Smooth muscle cell (in vitro differentiated cells): ENCODE measurements at regions not wholly inside any gene's neighbourhood (a gene's known extent, or its start where the extent isn't known, plus 50 kb on each side); places are given as distances from the start of the nearest gene placed in this dataset.

ENCODE experiments used
- DNase-seq: peaks from one replicate; lab custom pipeline; 2025; ENCODE audit not compliant: unreplicated experiment; lab: John Stamatoyannopoulos, UW
- H2AFZ ChIP-seq: fragments of 200-600 bp; sonication (generic); 2 replicates; pipeline ENCODE4 v1.6.0; 2016; ENCODE audit warnings: antibody characterized with exemption, low read depth, mild to moderate bottlenecking
- H3F3A ChIP-seq: fragments of 200-600 bp; sonication (generic); 2 replicates; pipeline ENCODE4 v1.6.0; 2017; ENCODE audit warnings: antibody characterized with exemption, low read depth
- H3K27ac ChIP-seq: fragments of 200-600 bp; sonication (generic); 2 replicates; pipeline ENCODE4 v1.5.1; 2016; ENCODE audit warnings: low read depth, mild to moderate bottlenecking
- H3K27me3 ChIP-seq: fragments of 200-600 bp; sonication (generic); 2 replicates; pipeline ENCODE4 v1.6.1; 2016; ENCODE audit warnings: low read depth, mild to moderate bottlenecking
- H3K36me3 ChIP-seq: fragments of 200-600 bp; sonication (generic); 2 replicates; pipeline ENCODE4 v1.5.1; 2016; ENCODE audit warnings: low read depth
- H3K4me1 ChIP-seq: fragments of 200-600 bp; sonication (generic); 2 replicates; pipeline ENCODE4 v1.5.1; 2016; ENCODE audit warnings: low read depth
- H3K4me2 ChIP-seq: fragments of 200-600 bp; sonication (generic); 2 replicates; pipeline ENCODE4 v1.6.0; 2016; ENCODE audit warnings: mild to moderate bottlenecking
- H3K4me3 ChIP-seq: fragments of 200-600 bp; sonication (generic); 2 replicates; pipeline ENCODE4 v1.5.1; 2016; ENCODE audit warnings: mild to moderate bottlenecking
- H3K79me2 ChIP-seq: fragments of 200-600 bp; sonication (generic); 2 replicates; pipeline ENCODE4 v1.6.0; 2016; ENCODE audit warnings: low read depth, mild to moderate bottlenecking
- H3K9ac ChIP-seq: fragments of 200-600 bp; sonication (generic); 2 replicates; pipeline ENCODE4 v1.6.0; 2016; ENCODE audit warnings: low read depth
- H3K9me3 ChIP-seq: fragments of 200-600 bp; sonication (generic); replicated peaks from 2 replicates; pipeline ENCODE4 v1.5.1; 2016; ENCODE audit warnings: low read depth
- H4K20me1 ChIP-seq: fragments of 200-600 bp; sonication (generic); 2 replicates; pipeline ENCODE4 v1.6.0; 2016; ENCODE audit warnings: low read depth
- WGBS: methylation state at CpG from one replicate; pipeline ENCODE4 v1.1.7; 2016; ENCODE audit warnings: low lambda C conversion rate; 5-methylcytosine and 5-hydroxymethylcytosine counted together
- TF ChIP-seq, protein P1 (sequence below): fragments of 200-600 bp; sonication (generic); IDR thresholded peaks from 2 replicates; pipeline ENCODE4 v1.5.1; 2017; ENCODE audit warnings: borderline replicate concordance, mild to moderate bottlenecking, antibody characterized with exemption; ENCODE audit not compliant: insufficient read depth, poor library complexity, severe bottlenecking

DNA sequence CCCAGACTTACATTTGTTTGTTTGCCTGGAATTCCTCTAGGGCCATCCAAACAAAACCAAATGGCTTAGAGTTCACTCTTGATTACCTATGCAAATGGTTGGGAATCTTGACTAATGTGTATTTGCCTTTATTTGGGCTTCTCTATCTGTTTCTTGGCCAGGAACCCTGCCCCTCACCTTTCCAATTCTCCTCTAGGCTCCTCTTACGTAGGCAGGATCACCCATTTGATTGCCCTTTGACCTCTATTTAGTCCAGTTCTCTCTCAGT is 123.0 kb upstream of the DYRK2 start:
- 100% methylated on average over 1 of the region's 1 CpG for WGBS
- Histone ChIP-seq H3K9ac (no peak overlapping the region), H3K79me2 (no peaks in the 10 kb centered on the region), H3F3A (peaks cover 11% of the 10 kb centered on the region), H4K20me1 (no peaks in the 10 kb centered on the region), H2AFZ (no peak overlapping the region), H3K4me3 (no peak overlapping the region), H3K4me2 (no peak overlapping the region), H3K27me3 (no peaks in the 10 kb centered on the region), H3K27ac (no peak overlapping the region), H3K4me1 (peaks cover 13% of the 10 kb centered on the region), H3K36me3 (no peaks in the 10 kb centered on the region), H3K9me3 (no peaks in the 10 kb centered on the region)
- TF ChIP-seq, protein P1, sequence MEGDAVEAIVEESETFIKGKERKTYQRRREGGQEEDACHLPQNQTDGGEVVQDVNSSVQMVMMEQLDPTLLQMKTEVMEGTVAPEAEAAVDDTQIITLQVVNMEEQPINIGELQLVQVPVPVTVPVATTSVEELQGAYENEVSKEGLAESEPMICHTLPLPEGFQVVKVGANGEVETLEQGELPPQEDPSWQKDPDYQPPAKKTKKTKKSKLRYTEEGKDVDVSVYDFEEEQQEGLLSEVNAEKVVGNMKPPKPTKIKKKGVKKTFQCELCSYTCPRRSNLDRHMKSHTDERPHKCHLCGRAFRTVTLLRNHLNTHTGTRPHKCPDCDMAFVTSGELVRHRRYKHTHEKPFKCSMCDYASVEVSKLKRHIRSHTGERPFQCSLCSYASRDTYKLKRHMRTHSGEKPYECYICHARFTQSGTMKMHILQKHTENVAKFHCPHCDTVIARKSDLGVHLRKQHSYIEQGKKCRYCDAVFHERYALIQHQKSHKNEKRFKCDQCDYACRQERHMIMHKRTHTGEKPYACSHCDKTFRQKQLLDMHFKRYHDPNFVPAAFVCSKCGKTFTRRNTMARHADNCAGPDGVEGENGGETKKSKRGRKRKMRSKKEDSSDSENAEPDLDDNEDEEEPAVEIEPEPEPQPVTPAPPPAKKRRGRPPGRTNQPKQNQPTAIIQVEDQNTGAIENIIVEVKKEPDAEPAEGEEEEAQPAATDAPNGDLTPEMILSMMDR, result no peak
- no peak for DNase-seq

DNA sequence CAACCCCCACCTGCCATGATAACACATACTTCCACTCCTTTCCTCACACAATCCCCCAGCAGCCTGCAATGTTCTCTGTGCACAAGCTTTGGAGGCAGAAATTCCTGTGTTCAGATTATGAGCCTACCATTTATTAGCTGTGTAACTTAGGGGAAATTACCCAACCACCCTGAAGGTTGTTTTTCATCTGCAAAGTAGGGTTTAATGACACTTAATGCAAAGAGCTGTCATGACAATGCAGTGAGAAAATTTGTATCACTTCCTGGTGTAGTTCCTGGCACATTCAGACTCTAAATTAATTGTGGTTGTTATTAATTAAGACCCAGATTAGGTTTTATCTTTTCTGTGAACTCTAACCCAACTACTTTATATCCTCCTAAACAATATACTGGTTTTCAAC is 122.4 kb upstream of the DYRK2 start:
- H3K27me3 ChIP-seq, result no peaks in the 10 kb centered on the region
- no peaks in the 10 kb centered on the region for H3K9me3 ChIP-seq
- peaks cover 8% of the 10 kb centered on the region for H3K4me1 ChIP-seq
- DNase-seq, result no peak
- H3K4me2 ChIP-seq, result no peak overlapping the region
- no peaks in the 10 kb centered on the region for H3K36me3 ChIP-seq
- H3K4me3 ChIP-seq, result no peak overlapping the region
- H2AFZ ChIP-seq, result no peak overlapping the region
- peaks cover 11% of the 10 kb centered on the region for H3F3A ChIP-seq
- H4K20me1 ChIP-seq, result no peaks in the 10 kb centered on the region
- no peak overlapping the region for H3K27ac ChIP-seq
- no peak overlapping the region for H3K9ac ChIP-seq
- H3K79me2 ChIP-seq, result no peaks in the 10 kb centered on the region
- TF ChIP-seq, protein P1, result no peak

DNA sequence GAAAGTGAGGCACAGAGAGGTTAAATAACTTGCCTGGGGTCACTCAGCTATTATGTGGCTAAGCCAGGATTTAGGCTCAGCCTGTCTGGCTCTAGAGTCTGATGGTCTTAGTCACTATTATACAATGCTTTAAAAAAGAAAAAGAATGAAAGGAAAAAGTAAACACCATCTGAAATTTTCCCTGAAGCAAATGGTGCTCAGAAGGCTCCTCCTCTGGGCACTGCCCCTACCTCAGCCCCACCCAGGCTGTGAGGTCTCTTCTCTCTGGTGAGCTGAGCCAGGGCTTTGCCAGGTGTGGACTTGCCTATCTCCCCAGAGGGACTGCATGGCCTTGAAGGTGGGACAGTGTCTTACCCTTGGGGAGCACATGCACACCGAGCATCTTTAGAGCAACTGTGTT is 117.5 kb upstream of the DYRK2 start:
- H3K9me3 ChIP-seq, result no peaks in the 10 kb centered on the region
- no peak overlapping the region for H2AFZ ChIP-seq
- H3K9ac ChIP-seq, result no peak overlapping the region
- no peak for DNase-seq
- no peaks in the 10 kb centered on the region for H3K79me2 ChIP-seq
- H3K4me1 ChIP-seq, result peaks cover 4% of the 10 kb centered on the region
- WGBS, result 82% methylated on average over 1 of the region's 1 CpG
- peaks cover 6% of the 10 kb centered on the region for H3F3A ChIP-seq
- H3K36me3 ChIP-seq, result no peaks in the 10 kb centered on the region
- H4K20me1 ChIP-seq, result no peaks in the 10 kb centered on the region
- H3K27me3 ChIP-seq, result no peaks in the 10 kb centered on the region
- TF ChIP-seq, protein P1, result no peak
- H3K4me2 ChIP-seq, result no peak overlapping the region
- H3K27ac ChIP-seq, result no peak overlapping the region
- H3K4me3 ChIP-seq, result no peak overlapping the region

DNA sequence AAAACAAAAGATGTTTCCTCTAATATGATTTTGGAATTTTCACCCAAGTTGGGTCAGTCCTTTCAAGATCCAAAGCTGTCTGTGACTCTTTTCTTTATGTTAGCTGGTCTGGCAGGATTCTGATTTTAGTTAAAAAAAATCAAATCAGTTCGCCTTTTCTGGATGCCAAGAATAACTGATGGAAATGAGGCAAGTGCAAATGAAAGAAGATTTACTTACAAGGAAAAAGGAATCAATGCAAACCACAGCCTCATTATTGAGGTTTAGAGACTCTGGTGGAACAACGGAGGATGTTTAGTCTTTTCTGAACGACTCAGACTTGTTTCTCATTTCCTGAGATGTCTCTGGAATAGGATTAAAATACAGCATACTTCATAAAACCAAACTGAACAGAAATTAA is 117.0 kb upstream of the DYRK2 start:
- no peaks in the 10 kb centered on the region for H3K36me3 ChIP-seq
- H3K9me3 ChIP-seq, result no peaks in the 10 kb centered on the region
- TF ChIP-seq, protein P1, result no peak
- no peak for DNase-seq
- peak overlapping the region; percentile 20 for H3K27ac ChIP-seq
- no peak overlapping the region for H3K4me3 ChIP-seq
- H3K79me2 ChIP-seq, result no peaks in the 10 kb centered on the region
- peak overlapping the region; percentile 37 for H3K4me2 ChIP-seq
- 25% methylated on average over 3 of the region's 3 CpGs for WGBS
- no peak overlapping the region for H2AFZ ChIP-seq
- no peaks in the 10 kb centered on the region for H4K20me1 ChIP-seq
- peaks cover 6% of the 10 kb centered on the region for H3F3A ChIP-seq
- no peak overlapping the region for H3K9ac ChIP-seq
- no peaks in the 10 kb centered on the region for H3K27me3 ChIP-seq
- peaks cover 4% of the 10 kb centered on the region for H3K4me1 ChIP-seq
